SH-SY5Y (cell line): ENCODE measurements at regions not wholly inside any gene's neighbourhood (a gene's known extent, or its start where the extent isn't known, plus 50 kb on each side); places are given as distances from the start of the nearest gene placed in this dataset.

Source experiments
- GATA2 ChIP-seq: IDR thresholded peaks from 2 replicates; pipeline ENCODE4 v1.6.1; 2011; ENCODE audit warnings: mild to moderate bottlenecking, low read depth, low read length
- GATA3 ChIP-seq: IDR thresholded peaks from 2 replicates; pipeline ENCODE4 v1.6.1; 2011; ENCODE audit warnings: low read depth, mild to moderate bottlenecking, low read length, moderate library complexity

DNA sequence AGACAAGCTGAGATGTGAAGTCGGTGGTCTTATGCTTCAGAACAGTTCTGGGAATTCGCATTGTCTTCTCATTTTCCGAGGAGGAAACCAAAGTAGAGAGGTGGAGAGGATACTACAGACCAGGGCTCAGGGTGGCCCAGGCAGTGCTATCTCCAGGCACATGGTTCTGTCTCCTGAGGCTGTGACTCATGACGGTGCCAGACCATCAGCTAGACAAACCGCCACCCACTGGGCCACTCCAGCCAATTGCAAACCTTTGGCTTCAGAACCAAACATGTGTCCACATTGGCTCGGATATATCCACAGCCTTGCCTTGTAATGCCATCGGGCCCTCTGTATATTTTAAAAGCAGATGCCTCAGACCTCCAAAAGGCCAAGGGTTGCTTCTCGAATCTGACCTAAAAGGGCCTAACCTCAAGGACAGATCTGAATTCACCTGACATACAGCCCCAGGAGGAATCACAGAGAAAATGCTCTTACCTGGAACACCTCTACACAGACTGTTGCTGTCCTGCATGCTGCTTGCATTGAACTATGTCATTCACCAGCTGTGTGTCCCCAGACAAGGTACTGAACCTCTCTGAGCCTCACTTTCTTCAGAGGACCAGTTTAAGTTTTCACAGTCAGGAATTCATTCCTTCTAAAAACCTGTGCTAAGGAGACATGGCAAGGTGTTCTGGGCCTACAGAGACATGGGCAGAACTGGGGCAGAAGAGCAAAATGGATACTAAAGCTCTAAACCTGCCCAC is 224.9 kb upstream of the JUN start:
- TF ChIP-seq GATA2 (no peak), GATA3 (no peak)
